Ecto neural progenitor cell (in vitro differentiated cells): ENCODE measurements at regions not wholly inside any gene's neighbourhood (a gene's known extent, or its start where the extent isn't known, plus 50 kb on each side); places are given as distances from the start of the nearest gene placed in this dataset.

Experiments used
- DNase-seq: peaks from one replicate; pipeline ENCODE4 v3.0.0-alpha.2; 2018; ENCODE audit warnings: low spot score

- DNase-seq = no peak
Measured at GRCh38 chr2:216553482-216554240, 55.0 kb downstream of the RPL37A start.

GRCh38 chr2:216554286-216554685 is 55.6 kb downstream of the RPL37A start:
- DNase-seq = no peak

- no peak for DNase-seq
Measured at GRCh38 chr2:216554755-216555154, 56.1 kb downstream of the RPL37A start.

GRCh38 chr2:216555274-216555673 is 56.6 kb downstream of the RPL37A start:
- no peak for DNase-seq

- DNase-seq = no peak
Measured at GRCh38 chr2:216556202-216556601, 57.6 kb downstream of the RPL37A start.

GRCh38 chr2:216557413-216557812 is 58.8 kb downstream of the RPL37A start:
- peak; percentile 66 for DNase-seq

GRCh38 chr2:216557820-216558219 is 59.2 kb downstream of the RPL37A start:
- DNase-seq = no peak

- no peak for DNase-seq
Measured at GRCh38 chr2:216559625-216560156, 61.0 kb downstream of the RPL37A start.

GRCh38 chr2:216560838-216561270 is 62.2 kb downstream of the RPL37A start:
- DNase-seq = no peak

- no peak for DNase-seq
Measured at GRCh38 chr2:216562696-216563435, 64.2 kb downstream of the RPL37A start.

GRCh38 chr2:216563646-216564045 is 65.0 kb downstream of the RPL37A start:
- DNase-seq = no peak

- no peak for DNase-seq
Measured at GRCh38 chr2:216564611-216565010, 66.0 kb downstream of the RPL37A start.

GRCh38 chr2:216565956-216566355 is 67.3 kb upstream of the IGFBP2 start:
- no peak for DNase-seq

GRCh38 chr2:216568576-216568975 is 64.6 kb upstream of the IGFBP2 start:
- DNase-seq = no peak

- no peak for DNase-seq
Measured at GRCh38 chr2:216569765-216570164, 63.5 kb upstream of the IGFBP2 start.

GRCh38 chr2:216570357-216570756 is 62.9 kb upstream of the IGFBP2 start:
- DNase-seq = no peak

GRCh38 chr2:216571178-216571908 is 61.9 kb upstream of the IGFBP2 start:
- no peak for DNase-seq

GRCh38 chr2:216571909-216572513 is 61.2 kb upstream of the IGFBP2 start:
- DNase-seq = no peak

GRCh38 chr2:216572582-216573578 is 60.3 kb upstream of the IGFBP2 start:
- DNase-seq = no peak

- no peak for DNase-seq
Measured at GRCh38 chr2:216574046-216574445, 59.2 kb upstream of the IGFBP2 start.

GRCh38 chr2:216574586-216574985 is 58.6 kb upstream of the IGFBP2 start:
- no peak for DNase-seq
